Stimulated activated CD4-positive, alpha-beta T cell treated with anti-CD3 and anti-CD28 coated beads, Interleukin-2, amount 100 ng/mL, for 48 hours (primary cell): ENCODE measurements at regions not wholly inside any gene's neighbourhood (a gene's known extent, or its start where the extent isn't known, plus 50 kb on each side); places are given as distances from the start of the nearest gene placed in this dataset.
"Not testable (repeated sequence)": the region's sequence is repeated elsewhere in the genome, so short reads cannot be mapped to it uniquely, and the experiment has no call there.

Experiments used
- DNase-seq, 2 donors: peaks; one replicate each; pipeline ENCODE4 v3.0.0-alpha.2; 2020

GRCh38 chr20:48215536-48215935 is 430.3 kb upstream of the SULF2 start:
- DNase-seq = no peak

- no peak for DNase-seq
Measured at GRCh38 chr20:48214601-48215000, 429.3 kb upstream of the SULF2 start.

- DNase-seq = not testable (repeated sequence)
Measured at GRCh38 chr20:48213635-48214034, 428.4 kb upstream of the SULF2 start.

GRCh38 chr20:48212806-48213509 is 427.7 kb upstream of the SULF2 start:
- DNase-seq = no peak

GRCh38 chr20:48211847-48212246 is 426.6 kb upstream of the SULF2 start:
- no peak for DNase-seq

- DNase-seq = no peak
Measured at GRCh38 chr20:48211238-48211637, 426.0 kb upstream of the SULF2 start.

- DNase-seq = no peak
Measured at GRCh38 chr20:48210111-48211027, 425.1 kb upstream of the SULF2 start.

- DNase-seq = no peak
Measured at GRCh38 chr20:48209102-48209501, 423.8 kb upstream of the SULF2 start.

GRCh38 chr20:48208176-48208575 is 422.9 kb upstream of the SULF2 start:
- DNase-seq = no peak

- DNase-seq = no peak
Measured at GRCh38 chr20:48207505-48207904, 422.2 kb upstream of the SULF2 start.

GRCh38 chr20:48205786-48206185 is 420.5 kb upstream of the SULF2 start:
- DNase-seq = no peak

- no peak for DNase-seq
Measured at GRCh38 chr20:48205281-48205782, 420.1 kb upstream of the SULF2 start.

- DNase-seq = no peak
Measured at GRCh38 chr20:48204499-48204898, 419.2 kb upstream of the SULF2 start.

- DNase-seq = no peak
Measured at GRCh38 chr20:48203252-48203651, 418.0 kb upstream of the SULF2 start.

- no peak for DNase-seq
Measured at GRCh38 chr20:48202334-48203113, 417.2 kb upstream of the SULF2 start.

GRCh38 chr20:48201885-48202284 is 416.6 kb upstream of the SULF2 start:
- no peak for DNase-seq

GRCh38 chr20:48201188-48201587 is 415.9 kb upstream of the SULF2 start:
- DNase-seq = no peak

GRCh38 chr20:48198929-48199451 is 413.7 kb upstream of the SULF2 start:
- DNase-seq = no peak

GRCh38 chr20:48197066-48197465 is 411.8 kb upstream of the SULF2 start:
- DNase-seq = no peak

- DNase-seq = no peak
Measured at GRCh38 chr20:48196486-48196885, 411.2 kb upstream of the SULF2 start.

- DNase-seq = no peak
Measured at GRCh38 chr20:48196001-48196400, 410.7 kb upstream of the SULF2 start.

- DNase-seq = no peak
Measured at GRCh38 chr20:48195121-48195870, 410.0 kb upstream of the SULF2 start.
